NCI-H2196 treated with DMSO at 0.1 percent for 48 hours (cell line): ENCODE measurements at regions not wholly inside any gene's neighbourhood (a gene's known extent, or its start where the extent isn't known, plus 50 kb on each side); places are given as distances from the start of the nearest gene placed in this dataset.
"Not testable (repeated sequence)": the region's sequence is repeated elsewhere in the genome, so short reads cannot be mapped to it uniquely, and the experiment has no call there.

Experiments used
- DNase-seq: peaks from one replicate; lab custom pipeline; 2025; ENCODE audit not compliant: unreplicated experiment; lab: John Stamatoyannopoulos, UW

DNA sequence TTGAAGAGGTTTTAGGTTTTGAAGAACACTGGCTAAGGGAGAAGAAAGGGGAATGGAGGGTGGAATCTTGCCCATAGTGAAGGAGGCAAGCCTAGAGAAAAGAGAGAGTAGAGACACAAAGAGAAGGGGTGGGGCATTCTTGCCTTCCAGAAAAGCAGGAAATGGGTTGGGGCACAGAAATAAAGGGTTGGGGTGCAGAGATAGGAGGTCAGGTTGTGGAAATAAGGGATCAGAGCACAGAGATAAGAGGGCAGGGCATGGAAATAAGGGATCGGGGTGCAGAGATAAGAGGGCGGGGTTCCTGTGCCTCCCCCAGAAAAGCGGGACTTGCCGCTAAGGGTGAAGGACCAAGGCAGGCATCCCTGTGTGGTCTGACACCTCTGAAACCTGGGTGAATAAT, 69.9 kb downstream of the ALG1L2 start:
- not testable (repeated sequence) for DNase-seq

DNA sequence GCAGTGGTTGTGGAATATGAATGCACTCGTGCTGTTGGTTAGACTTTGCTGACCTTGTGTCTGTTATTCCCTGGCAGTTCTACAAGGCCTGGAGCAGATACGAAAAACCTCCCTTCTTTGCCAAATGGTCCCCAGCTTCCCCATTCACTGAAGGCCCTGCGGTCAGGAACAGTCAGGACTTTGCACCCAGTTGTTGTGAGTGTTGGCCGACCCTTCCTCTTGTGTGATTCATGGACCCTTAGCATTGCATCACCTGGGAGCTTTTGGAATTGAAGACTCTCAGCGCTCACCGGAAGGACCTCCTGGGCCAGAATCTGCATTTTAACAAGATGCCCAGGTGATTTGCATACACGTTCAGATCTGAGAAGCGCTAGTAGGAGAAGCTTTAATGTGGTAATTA, 71.6 kb downstream of the ALG1L2 start:
- not testable (repeated sequence) for DNase-seq

DNA sequence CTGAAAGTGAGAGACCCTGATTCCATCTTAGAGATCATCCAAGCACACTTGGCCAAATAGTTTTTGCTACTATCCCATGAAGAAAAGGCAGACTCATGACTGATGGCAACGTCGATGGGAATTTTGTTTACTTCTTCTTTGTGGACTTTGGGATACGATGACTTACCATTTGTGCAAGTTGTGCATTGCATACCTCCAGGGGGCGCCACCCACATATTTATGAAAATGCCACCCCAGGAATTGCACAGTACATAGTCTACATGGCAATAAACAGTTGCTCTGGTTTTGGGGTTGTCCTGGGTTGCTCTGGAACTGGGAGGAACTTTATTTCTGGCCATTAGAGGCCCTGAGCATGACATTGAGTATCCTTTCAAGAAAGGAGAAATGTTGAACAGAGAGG, 73.8 kb downstream of the ALG1L2 start:
- not testable (repeated sequence) for DNase-seq

DNA sequence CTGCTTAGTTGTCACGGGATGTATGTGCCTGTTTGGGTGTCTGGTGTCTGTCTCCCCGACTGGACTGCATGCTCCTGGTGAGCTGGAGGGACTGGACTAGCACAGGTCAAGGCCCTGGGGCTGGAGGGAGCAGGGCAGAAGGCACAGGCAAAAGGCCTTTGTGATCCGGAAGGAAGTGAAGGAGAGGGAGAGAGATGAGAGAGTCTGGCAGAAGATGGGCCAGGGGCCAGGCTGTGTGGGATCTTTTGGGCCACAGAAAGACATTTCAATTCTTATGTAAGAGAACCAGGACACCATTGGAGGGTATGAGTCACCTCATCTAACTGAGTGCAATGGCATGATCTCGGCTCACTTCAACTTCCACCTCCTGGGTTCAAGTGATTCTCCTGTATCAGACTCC, 85.2 kb downstream of the ALG1L2 start:
- not testable (repeated sequence) for DNase-seq

DNA sequence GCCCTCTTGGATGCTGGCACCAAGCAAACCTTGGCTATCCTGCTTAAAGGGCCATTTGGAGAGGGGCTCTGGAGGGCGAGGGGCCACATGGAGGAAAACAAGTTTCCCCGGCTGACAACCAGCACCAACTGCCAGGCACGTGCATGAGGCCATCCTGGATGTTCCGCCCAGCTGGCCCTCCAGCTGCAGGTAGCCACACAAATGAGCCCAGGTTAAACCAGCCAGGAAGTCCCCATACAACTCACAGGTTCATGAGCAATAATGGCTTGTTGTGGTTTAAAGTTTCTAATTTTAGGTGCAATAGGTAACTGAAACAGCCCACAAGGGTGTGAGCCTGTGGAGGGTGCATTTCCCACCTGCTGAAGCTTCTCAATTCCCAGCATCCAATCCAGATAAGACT, 93.6 kb downstream of the ALG1L2 start:
- not testable (repeated sequence) for DNase-seq

DNA sequence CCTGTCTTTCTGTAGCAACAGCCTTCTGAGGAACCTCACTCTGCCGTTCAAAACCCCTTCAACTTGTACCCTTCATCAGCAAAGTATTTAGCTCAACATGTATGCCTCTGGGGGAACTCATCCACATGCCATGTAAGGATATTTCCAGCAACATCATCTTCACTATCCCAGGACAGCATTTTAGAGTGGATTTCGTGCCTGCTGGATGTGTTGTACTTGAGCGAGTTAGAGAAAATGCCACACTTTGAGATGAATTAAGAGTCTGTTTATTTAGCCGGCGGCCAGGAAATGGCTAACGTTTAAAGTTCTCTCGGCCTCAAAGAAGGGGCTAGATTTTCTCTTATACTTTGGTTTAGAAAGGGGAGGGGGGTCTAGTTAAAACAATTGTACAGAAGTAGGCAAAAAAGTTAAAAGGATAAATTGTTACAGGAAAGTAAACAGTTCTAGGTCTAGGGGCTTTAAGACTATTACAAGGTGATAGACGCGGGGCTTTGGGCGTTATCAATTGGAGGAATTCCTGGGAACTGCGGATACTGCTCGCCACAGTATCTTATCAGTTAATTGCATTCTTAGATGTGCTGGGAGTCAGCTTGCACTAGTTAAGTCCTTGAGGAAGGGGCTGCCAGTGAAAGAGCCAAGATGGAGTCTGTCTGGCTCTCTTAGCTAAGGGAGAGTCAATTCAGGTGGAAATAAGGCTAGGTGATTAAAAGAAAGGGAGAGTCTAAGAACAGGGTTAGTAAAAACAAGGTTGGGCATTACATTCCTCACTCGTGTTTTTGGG, 95.0 kb downstream of the ALG1L2 start:
- DNase-seq, result not testable (repeated sequence)

DNA sequence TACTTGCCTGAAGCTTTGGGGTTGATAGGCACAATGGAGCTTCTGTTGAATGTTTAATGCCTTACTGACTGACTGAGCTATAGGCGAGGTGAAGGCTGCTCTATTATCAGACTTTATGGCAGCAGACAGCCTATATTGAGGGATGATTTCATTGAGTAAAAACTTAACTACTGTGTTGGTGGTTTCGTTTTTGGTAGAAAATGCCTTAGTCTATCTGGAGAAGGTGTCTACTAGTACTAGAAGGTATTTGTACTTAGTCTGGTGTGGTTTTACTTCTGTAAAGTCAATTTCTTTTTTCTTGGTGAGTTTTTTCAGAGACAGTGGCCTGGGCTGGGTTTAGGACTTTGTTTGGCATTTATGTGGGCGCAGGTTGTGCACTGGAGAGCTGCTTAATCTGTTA, 97.2 kb downstream of the ALG1L2 start:
- DNase-seq, result not testable (repeated sequence)

DNA sequence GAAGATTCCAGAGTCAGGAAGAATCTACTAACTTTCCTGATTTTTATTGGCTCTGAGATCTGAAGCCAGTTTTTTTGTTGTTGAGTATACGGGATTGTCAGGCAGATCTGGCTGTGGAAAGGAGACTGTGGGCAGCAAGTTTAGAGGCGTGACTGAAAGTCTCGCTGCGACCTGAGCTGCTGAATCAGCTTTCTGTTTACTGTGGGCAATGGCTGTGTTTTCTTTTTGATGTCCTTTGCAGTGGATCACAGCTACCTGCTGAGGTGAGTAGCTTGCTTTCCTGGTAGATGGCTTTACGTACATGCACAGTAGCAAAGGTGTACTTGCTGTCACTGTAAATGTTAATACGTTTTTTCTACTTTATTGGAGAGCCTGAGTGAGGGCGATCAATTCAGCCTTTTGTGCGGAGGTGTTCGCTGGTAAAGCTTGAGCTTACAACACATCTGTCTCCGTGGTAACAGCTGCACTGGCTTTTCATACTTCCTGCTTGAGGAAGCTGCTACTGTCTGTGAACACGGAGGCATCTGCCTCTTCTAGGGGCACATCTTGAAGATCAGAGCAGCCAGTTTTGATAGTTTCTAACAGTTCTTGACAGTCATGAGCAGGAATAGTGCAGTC, 97.8 kb downstream of the ALG1L2 start:
- not testable (repeated sequence) for DNase-seq

DNA sequence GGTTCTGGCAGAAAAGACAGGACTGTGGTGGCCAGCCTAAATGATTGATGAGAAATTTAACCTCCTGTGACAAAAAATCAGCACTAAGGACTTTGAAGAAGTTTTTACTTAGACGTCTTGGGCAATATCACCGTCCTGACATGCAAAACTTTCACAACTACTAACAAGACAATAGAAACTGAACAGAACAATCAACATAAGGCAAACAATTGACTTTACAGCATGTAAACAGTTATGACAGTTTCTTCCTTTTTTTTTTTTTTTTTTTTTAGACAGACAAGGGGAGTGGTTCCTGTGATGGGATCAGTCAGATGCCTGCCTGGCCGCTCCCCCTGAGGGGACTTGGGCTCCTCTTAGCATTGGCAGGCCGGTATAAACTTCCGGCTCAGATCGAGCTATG, 100.8 kb downstream of the ALG1L2 start:
- DNase-seq, result not testable (repeated sequence)

DNA sequence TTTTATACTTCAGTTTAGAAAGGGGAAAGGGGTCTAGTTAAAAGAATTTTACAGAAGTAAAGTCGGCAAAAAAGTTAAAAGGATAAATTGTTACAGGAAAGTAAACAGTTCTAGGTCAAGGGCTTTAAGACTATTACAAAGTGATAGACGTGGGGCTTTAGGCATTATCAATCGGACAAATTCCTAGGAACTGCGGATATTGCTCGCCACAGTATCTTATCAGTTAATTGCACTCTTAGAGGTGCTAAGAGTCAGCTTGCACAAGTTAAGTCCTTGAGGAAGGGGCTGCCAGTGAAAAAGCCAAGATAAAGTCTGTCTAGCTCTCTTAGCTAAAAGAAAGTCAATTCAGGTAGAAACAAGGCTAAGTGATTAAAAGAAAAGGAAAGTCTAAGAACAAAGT, 102.1 kb downstream of the ALG1L2 start:
- not testable (repeated sequence) for DNase-seq

DNA sequence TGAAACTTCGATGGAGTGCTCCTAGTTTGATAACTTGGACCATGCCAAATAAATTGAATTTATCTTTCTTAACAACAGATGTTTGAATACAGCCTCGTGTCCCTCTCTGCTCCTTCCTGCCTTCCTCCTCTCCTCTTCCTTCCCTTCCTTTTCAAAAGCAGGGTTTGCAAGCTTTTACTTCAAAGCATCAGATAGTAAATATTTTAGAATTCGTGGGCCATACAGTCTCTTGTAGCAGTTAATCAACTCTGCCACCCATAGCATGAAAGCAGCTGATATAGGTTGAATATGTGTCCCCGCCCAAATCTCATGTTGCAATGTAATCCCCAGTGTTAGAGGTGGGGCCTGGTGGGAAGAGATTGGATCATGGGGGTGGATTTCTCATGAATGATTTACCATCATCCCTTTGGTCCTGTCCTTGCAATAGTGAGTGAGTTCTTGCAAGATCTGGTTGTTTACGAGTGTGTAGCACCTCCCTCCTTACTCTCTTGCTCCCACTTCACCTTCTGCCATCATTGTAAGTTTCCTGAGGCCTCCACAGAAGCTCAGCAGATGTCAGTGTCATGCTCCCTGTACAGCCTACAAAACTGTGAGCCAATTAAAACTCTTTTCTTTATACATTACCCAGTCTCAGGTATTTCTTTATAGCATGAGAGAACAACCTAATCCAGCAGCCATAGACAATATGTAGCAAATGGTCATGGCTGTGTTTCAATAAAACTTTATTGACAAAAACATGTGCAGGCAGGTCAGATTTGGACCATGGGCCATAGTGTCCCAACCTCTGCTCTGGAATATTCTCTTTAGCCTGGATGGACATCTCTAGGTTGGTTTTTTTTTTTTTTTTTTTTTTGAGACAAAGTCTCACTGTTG, 102.8 kb downstream of the ALG1L2 start:
- not testable (repeated sequence) for DNase-seq

DNA sequence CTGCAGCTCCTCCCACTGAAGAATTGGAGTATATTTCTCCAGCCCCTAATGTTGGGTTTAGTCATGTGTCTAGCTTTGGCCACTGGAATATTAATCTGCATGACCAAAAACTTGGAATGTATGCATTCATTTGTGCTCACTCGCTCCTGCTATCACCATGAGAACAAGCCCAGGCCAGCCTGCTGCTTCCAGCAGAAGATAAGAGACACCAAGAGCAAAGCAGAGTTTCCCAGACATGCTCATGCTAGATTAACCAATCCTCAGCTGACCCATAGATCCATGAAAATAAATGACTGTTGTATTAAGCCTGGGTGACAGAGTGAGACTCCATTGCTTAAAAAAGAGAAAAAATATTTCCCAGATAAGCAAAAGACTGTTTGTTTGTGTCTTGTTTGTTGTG, 119.6 kb downstream of the ALG1L2 start:
- not testable (repeated sequence) for DNase-seq

DNA sequence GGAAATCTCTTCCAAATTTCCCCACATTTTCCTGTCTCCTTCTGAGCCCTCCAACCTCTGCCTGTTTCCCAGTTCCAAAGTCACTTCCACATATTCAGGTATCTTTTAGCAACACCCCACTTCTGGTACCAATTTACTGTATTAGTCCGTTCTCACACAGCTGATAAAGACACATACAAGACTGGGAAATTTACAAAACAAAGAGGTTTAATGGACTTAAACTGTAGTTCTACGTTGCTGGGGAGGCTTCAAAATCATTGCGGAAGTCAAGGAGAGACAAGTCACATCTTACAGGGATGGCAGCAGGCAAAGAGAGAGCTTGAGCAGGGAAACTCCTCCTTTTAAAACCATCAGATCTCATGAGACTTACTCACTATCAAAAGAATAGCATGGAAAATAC, 122.0 kb downstream of the ALG1L2 start:
- DNase-seq, result not testable (repeated sequence)

DNA sequence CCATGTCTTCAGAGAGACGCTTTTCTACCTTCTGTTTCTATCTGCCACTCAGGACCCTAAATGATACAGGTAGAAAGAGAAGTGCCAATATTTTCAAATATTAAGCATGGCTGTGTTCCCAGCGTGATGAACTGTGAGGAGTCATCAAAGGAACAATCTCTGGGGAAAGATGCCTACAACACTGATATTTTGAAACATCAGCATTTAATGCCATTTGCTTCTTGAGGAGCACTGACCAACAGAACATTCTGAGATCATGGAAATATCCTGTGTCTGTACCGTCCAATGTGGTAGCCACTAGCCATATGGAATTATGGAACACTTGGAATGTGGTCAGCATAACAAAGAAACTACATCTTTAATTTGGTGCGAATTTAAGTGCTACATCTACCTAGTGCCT, 117.9 kb upstream of the COL6A5 start:
- DNase-seq, result no peak

DNA sequence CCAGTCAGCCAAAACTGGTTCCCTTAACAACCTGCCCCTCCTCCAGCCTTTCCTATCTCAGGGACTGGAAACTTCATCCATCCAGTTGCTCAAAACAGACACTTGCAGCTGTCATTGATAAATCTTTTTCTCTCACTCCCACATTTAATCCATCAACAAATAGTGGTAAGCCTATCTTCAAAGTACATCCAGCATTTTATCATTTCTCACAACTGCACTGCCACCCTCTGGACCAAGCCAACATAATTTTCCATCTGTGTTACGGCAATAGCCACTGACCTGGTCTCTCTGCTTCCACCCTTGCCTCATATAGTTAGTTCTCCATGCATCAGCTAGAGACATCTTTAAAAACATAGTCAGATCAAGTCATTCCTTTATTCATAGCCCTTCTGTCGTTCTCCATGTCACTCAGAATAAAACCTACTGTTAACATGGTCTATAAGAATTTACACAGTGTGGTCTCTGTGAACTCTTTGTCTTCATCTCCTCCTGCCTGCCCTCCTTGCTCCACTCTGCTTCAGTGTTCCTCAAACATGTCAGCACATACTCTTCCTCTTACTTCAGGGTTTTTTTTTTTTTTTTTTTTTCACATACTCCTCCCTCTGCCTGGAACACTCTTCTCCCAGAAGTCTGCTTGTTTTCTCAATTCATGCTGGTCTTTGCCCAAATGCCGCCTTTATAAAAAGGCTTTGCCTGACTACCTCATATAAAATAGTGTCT, 102.5 kb upstream of the COL6A5 start:
- no peak for DNase-seq

DNA sequence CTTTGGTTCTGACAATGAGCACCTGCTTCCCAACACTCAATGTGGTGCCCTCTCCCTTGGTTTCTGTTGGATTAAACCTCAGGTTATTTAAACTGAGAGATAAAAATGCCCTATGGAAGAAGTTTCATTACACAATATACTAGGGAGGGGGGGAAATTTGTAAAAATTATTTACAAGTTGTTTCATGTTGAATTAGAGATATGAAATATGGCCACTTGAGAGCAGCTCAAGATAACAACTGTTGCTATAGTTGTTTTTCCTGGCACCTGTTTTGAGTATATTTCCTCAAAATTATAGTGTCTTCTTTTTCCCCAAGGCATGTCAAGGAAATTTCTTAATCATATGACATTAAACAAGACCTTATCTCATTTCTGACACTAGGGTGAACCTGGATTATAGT, 101.7 kb upstream of the COL6A5 start:
- DNase-seq, result no peak

DNA sequence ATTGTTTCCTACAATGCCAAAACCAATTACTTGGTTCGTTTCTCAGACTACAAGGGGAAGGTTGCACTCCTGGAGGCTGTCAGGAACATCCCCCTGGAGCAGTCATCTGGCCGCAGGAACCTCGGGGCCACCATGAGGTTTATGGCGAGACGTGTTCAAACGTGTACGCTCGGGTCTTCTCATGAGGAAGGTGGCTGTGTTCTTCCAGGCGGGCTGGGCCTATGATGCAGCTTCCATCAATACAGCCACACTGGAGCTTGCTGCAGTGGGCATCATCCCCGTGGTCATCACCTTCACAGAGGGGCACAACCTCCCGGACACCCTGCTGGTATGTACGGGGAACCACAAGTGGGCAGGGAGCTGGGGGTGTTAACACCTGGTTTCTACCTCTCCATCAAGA, 94.5 kb upstream of the COL6A5 start:
- no peak for DNase-seq

DNA sequence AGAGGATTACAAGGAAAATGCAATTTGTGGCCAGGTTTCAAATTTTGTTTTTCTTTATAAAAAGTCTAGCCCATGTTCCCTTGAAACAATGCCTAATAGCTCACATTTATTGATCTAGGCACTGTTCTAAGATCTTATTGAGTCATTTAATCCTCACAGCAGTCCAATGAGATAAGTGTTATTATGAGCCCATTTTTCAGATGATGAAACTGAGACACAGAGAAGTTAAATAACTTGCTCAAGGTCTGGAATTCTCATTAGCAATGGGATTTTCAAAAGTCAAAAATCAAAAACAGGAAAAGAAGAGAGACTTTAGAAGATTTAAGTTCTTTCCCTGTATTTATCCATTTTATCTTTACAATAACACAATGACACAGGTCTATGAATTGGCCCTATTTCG, 90.0 kb upstream of the COL6A5 start:
- no peak for DNase-seq

DNA sequence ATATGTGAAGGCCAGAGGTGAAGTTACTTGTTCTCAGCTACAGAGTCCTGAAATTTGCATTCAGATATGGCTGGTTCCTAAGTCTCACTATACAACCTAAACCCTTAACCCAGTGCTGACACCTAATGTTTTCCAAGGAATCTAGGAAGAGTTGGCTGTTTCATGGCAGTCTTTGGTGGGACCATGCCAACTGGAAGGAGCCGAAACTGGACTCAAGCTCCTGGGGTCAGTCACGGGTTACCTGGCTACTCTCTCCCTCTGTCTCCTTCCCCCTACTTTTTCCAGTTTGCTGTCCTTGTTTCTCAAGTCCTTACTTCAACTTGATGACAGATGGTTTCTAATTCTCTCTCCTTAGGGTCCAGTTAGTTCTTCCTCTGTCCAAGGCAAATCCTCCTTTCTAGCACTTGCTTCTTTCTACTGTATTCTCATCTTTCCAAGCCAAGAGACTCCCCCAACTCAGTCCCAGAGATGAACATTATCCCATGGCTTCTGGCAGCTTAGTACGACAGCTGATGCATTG, 88.6 kb upstream of the COL6A5 start:
- DNase-seq, result no peak

DNA sequence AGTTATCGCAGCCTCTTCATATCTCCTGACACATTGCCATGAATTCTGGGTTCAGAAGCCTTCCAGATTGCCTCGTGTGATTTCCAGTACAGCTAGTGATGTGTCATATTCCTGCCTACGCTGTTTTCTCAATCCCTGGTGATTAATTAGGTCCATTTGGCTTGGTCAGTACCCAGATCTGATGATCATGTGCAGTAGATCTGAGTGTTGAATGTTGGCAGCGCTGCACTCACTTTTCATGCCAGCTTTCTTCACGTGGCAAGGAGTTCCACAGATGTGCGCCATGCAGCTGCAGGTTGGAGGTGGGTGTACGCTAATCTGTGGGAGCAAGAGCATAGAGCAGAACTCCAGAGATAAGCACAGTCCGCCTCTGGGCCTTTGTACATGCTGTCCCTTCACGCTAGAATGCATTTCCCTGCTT, 86.9 kb upstream of the COL6A5 start:
- no peak for DNase-seq
